GM12878 (cell line): ENCODE measurements at regions not wholly inside any gene's neighbourhood (a gene's known extent, or its start where the extent isn't known, plus 50 kb on each side); places are given as distances from the start of the nearest gene placed in this dataset.

Experiments used
- ATAC-seq: fragments of 200-7000 bp; cut with Tn5 transposase; 3 replicates; pipeline ENCODE4 v1.9.1; 2020; ENCODE audit warnings: mild to moderate bottlenecking, moderate library complexity
- BruUV-seq: library from RNA; stranded (reverse); fragments of 400-500 nt; replicated peaks from 2 replicates; lab custom pipeline; 2021; lab: Mats Ljungman, UMichigan
- CTCF ChIA-PET: fragments of 300-600 bp; sonication (Branson Sonifier 250); formaldehyde crosslinking; extraction: SDS; loops from one replicate; lab custom pipeline; 2021; ENCODE audit warnings: inconsistent platforms; lab: Yijun Ruan, JAX
- POLR2A ChIA-PET: fragments of 350-600 bp; formaldehyde crosslinking; extraction: SDS; loops from one replicate; lab custom pipeline; 2021; ENCODE audit warnings: inconsistent platforms; lab: Charles Lee
- RAD21 ChIA-PET: fragments of 300-600 bp; sonication (Branson Sonifier 250); formaldehyde crosslinking; loops from one replicate; lab custom pipeline; 2023; ENCODE audit warnings: antibody characterized with exemption; ENCODE audit not compliant: unreplicated experiment; lab: Charles Lee
- SMC1A ChIA-PET: fragments of 300-600 bp; sonication (Branson Sonifier 250); formaldehyde crosslinking; loops from one replicate; lab custom pipeline; 2023; ENCODE audit not compliant: unreplicated experiment, uncharacterized antibody; lab: Charles Lee
- DNase-seq: peaks from one replicate; pipeline ENCODE4 v3.0.0-alpha.2; 2011; ENCODE audit warnings: low read depth, low spot score
- FAIRE-seq: peaks from 3 replicates; lab custom pipeline; 2011; peaks lifted over from hg19 to GRCh38; lab: Jason Lieb, UNC
- H2AFZ ChIP-seq: 2 replicates; pipeline ENCODE4 v1.6.0; 2011; ENCODE audit warnings: low read depth, low read length, control low read depth; ENCODE audit not compliant: control insufficient read depth
- H3K27ac ChIP-seq: 2 replicates; pipeline ENCODE4 v1.5.1; 2011; ENCODE audit warnings: control low read depth; ENCODE audit not compliant: control insufficient read depth, insufficient read depth
- H3K27me3 ChIP-seq, 2 experiments: replicated peaks in 1 of 2; 2 replicates each; pipeline versions ENCODE4 v1.6.0 to v1.6.1; 2011; ENCODE audit warnings: low read length in 1 of 2; ENCODE audit not compliant: control insufficient read depth in 2 of 2, insufficient read depth in 2 of 2
- H3K36me3 ChIP-seq, 2 experiments: 2 replicates each; pipeline ENCODE4 v1.5.1; 2011; ENCODE audit warnings: low read length in 1 of 2; ENCODE audit not compliant: control insufficient read depth in 2 of 2, insufficient read depth in 2 of 2
- H3K4me1 ChIP-seq: 2 replicates; pipeline ENCODE4 v1.6.1; 2011; ENCODE audit warnings: mild to moderate bottlenecking, low read length, moderate library complexity, mixed read lengths; ENCODE audit not compliant: control insufficient read depth, insufficient read depth
- H3K4me2 ChIP-seq: 2 replicates; pipeline ENCODE4 v1.6.0; 2011; ENCODE audit warnings: control low read depth; ENCODE audit not compliant: control insufficient read depth, insufficient read depth
- H3K4me3 ChIP-seq: fragments of 200-600 bp; sonication (generic); 2 replicates; pipeline ENCODE4 v1.5.1; 2016
- H3K79me2 ChIP-seq: 2 replicates; pipeline ENCODE4 v1.6.0; 2011; ENCODE audit warnings: low read length; ENCODE audit not compliant: control insufficient read depth, insufficient read depth
- H3K9ac ChIP-seq: 2 replicates; pipeline ENCODE4 v1.8.0; 2011; ENCODE audit warnings: low read length, control low read depth, mixed read lengths; ENCODE audit not compliant: control insufficient read depth, insufficient read depth
- H3K9me3 ChIP-seq: replicated peaks from 3 replicates; pipeline ENCODE4 v1.5.1; 2011; ENCODE audit warnings: mild to moderate bottlenecking, low read length; ENCODE audit not compliant: control insufficient read depth, insufficient read depth
- H4K20me1 ChIP-seq: 2 replicates; pipeline ENCODE4 v1.6.0; 2011; ENCODE audit not compliant: control insufficient read depth, insufficient read depth
- BACH1 ChIP-seq: fragments of 450-650 bp; IDR thresholded peaks from 2 replicates; pipeline ENCODE4 v1.6.1; 2017; ENCODE audit warnings: mild to moderate bottlenecking, borderline replicate concordance
- BRCA1 ChIP-seq: IDR thresholded peaks from 2 replicates; pipeline ENCODE4 v1.6.1; 2011; ENCODE audit warnings: low read depth, low read length, improper control_type of control experiment
- CEBPB ChIP-seq, 2 experiments: fragments of 150-350 bp in 1 of 2; IDR thresholded peaks; 2 replicates each; pipeline ENCODE4 v1.6.1; 2012 to 2014; ENCODE audit warnings: low read depth in 2 of 2, low read length in 2 of 2, borderline replicate concordance in 1 of 2, inconsistent platforms in 1 of 2
- E2F4 ChIP-seq: IDR thresholded peaks from 2 replicates; pipeline ENCODE4 v1.6.1; 2012; ENCODE audit warnings: low read depth, low read length, improper control_type of control experiment
- GABPA ChIP-seq: IDR thresholded peaks from 2 replicates; pipeline ENCODE4 v1.6.1; 2014; ENCODE audit warnings: antibody characterized with exemption, low read depth, mild to moderate bottlenecking, inconsistent platforms
- IKZF1 ChIP-seq: fragments of 450-650 bp; conservative IDR thresholded peaks from 2 replicates; pipeline ENCODE4 v1.6.1; 2017; ENCODE audit warnings: antibody characterized with exemption, mild to moderate bottlenecking
- RAD51 ChIP-seq: fragments of 450-650 bp; IDR thresholded peaks from 2 replicates; pipeline ENCODE4 v1.6.1; 2016; ENCODE audit warnings: moderate library complexity, mild to moderate bottlenecking, inconsistent platforms
- SMC3 ChIP-seq: IDR thresholded peaks from 2 replicates; pipeline ENCODE4 v1.6.1; 2011; ENCODE audit warnings: low read length, improper control_type of control experiment, borderline replicate concordance
- SPI1 ChIP-seq: IDR thresholded peaks from 2 replicates; pipeline ENCODE4 v1.6.1; 2011; ENCODE audit warnings: low read depth, mild to moderate bottlenecking, low read length, moderate library complexity, borderline replicate concordance; ENCODE audit not compliant: insufficient read depth
- SRF ChIP-seq, 2 experiments: IDR thresholded peaks; 2 replicates each; pipeline ENCODE4 v1.6.1; 2011; ENCODE audit warnings: low read depth in 2 of 2, low read length in 2 of 2, mild to moderate bottlenecking in 1 of 2, moderate library complexity in 1 of 2
- TAF1 ChIP-seq: IDR thresholded peaks from 2 replicates; pipeline ENCODE4 v1.6.1; 2011; ENCODE audit warnings: mild to moderate bottlenecking, low read depth, low read length, borderline replicate concordance
- ZBTB4 ChIP-seq: fragments of 450-650 bp; formaldehyde crosslinking; IDR thresholded peaks from 2 replicates; pipeline ENCODE4 v1.4.0; 2022; ENCODE audit warnings: mild to moderate bottlenecking, moderate library complexity
- in situ Hi-C: fragments of 300-500 bp; cut with MboI; formaldehyde crosslinking; loops from 9 replicates; pipeline ENCODE4 v1.14.3; 2018; ENCODE audit warnings: mixed read lengths
- intact Hi-C: fragments of 100-400 bp; cut with micrococcal nuclease; formaldehyde crosslinking; loops from one replicate; pipeline ENCODE4 v1.14.2; 2022; ENCODE audit not compliant: unreplicated experiment

GRCh38 chr4:123659262-123659661, 262.7 kb downstream of the SPRY1 start:
- H4K20me1 ChIP-seq: no peaks in the 10 kb centered on the region
- no TSS peak for BruUV-seq
- POLR2A ChIA-PET: no interaction called here
- H3K4me3 ChIP-seq: no peak overlapping the region
- DNase-seq: no peak
- no peaks in the 10 kb centered on the region for H3K27me3 ChIP-seq
- no peaks in the 10 kb centered on the region for H3K79me2 ChIP-seq
- H3K4me1 ChIP-seq: no peaks in the 10 kb centered on the region
- H2AFZ ChIP-seq: no peak overlapping the region
- CTCF ChIA-PET: interaction anchor here (0.7 to 7.0 kb wide), 7 partner anchors 9 to 556 kb away, joined by 3 to 122 read pairs (median 29); partner anchors contain the start of gene SPRY1
- H3K36me3 ChIP-seq: no peaks in the 10 kb centered on the region
- no peak overlapping the region for H3K4me2 ChIP-seq
- SMC1A ChIA-PET: interaction anchor here (1.6 to 6.5 kb wide), 5 partner anchors 9 to 310 kb away, joined by 4 to 74 read pairs (median 33); partner anchors contain the start of gene SPRY1
- no peak for FAIRE-seq
- in situ Hi-C loops: loop anchor here (5.0 kb wide), 1 partner anchor 267 kb away; no protein-coding TSS in a partner anchor
- intact Hi-C loops: loop anchor here (1.0 to 2.0 kb wide), 2 partner anchors 70 to 95 kb away; no protein-coding TSS in a partner anchor
- H3K9me3 ChIP-seq: no peaks in the 10 kb centered on the region; the same call in 2 of the 3 replicates
- H3K27ac ChIP-seq: no peak overlapping the region
- no peak for TF ChIP-seq BACH1
- no peak for TF ChIP-seq TAF1
- no peak for TF ChIP-seq CEBPB (IDR thresholded peaks at IDR 0.05; ENCODE audit: borderline replicate concordance in 1 of 2, low read depth in 2 of 2, low read length in 2 of 2)
- no peak for TF ChIP-seq E2F4
- no peak for TF ChIP-seq GABPA
- TF ChIP-seq BRCA1: no peak
- TF ChIP-seq RAD51: no peak
- TF ChIP-seq ZBTB4: no peak
- no peak for TF ChIP-seq SRF (IDR thresholded peaks at IDR 0.05; ENCODE audit: low read depth in 2 of 2, low read length in 2 of 2)
- TF ChIP-seq SPI1: no peak
- TF ChIP-seq IKZF1: no peak
- no peak for TF ChIP-seq SMC3
- TF ChIP-seq, all 136 proteins: peak for 0
- RAD21 ChIA-PET: interaction anchor here (4.8 to 6.1 kb wide), 3 partner anchors 13 to 263 kb away, joined by 19 to 60 read pairs (median 45); partner anchors contain the start of gene SPRY1
- ATAC-seq: peak; percentile 23; the same call in 2 of the 3 replicates
- no peak overlapping the region for H3K9ac ChIP-seq
